Smooth muscle cell (in vitro differentiated cells): ENCODE measurements at regions not wholly inside any gene's neighbourhood (a gene's known extent, or its start where the extent isn't known, plus 50 kb on each side); places are given as distances from the start of the nearest gene placed in this dataset.
A peak's percentile ranks its signal among the peaks of the same experiment; 100 is the strongest.

Source experiments
- DNase-seq: peaks from one replicate; lab custom pipeline; 2025; ENCODE audit not compliant: unreplicated experiment; lab: John Stamatoyannopoulos, UW
- H2AFZ ChIP-seq: fragments of 200-600 bp; sonication (generic); 2 replicates; pipeline ENCODE4 v1.6.0; 2016; ENCODE audit warnings: antibody characterized with exemption, low read depth, mild to moderate bottlenecking
- H3F3A ChIP-seq: fragments of 200-600 bp; sonication (generic); 2 replicates; pipeline ENCODE4 v1.6.0; 2017; ENCODE audit warnings: antibody characterized with exemption, low read depth
- H3K27ac ChIP-seq: fragments of 200-600 bp; sonication (generic); 2 replicates; pipeline ENCODE4 v1.5.1; 2016; ENCODE audit warnings: low read depth, mild to moderate bottlenecking
- H3K27me3 ChIP-seq: fragments of 200-600 bp; sonication (generic); 2 replicates; pipeline ENCODE4 v1.6.1; 2016; ENCODE audit warnings: low read depth, mild to moderate bottlenecking
- H3K36me3 ChIP-seq: fragments of 200-600 bp; sonication (generic); 2 replicates; pipeline ENCODE4 v1.5.1; 2016; ENCODE audit warnings: low read depth
- H3K4me1 ChIP-seq: fragments of 200-600 bp; sonication (generic); 2 replicates; pipeline ENCODE4 v1.5.1; 2016; ENCODE audit warnings: low read depth
- H3K4me2 ChIP-seq: fragments of 200-600 bp; sonication (generic); 2 replicates; pipeline ENCODE4 v1.6.0; 2016; ENCODE audit warnings: mild to moderate bottlenecking
- H3K4me3 ChIP-seq: fragments of 200-600 bp; sonication (generic); 2 replicates; pipeline ENCODE4 v1.5.1; 2016; ENCODE audit warnings: mild to moderate bottlenecking
- H3K79me2 ChIP-seq: fragments of 200-600 bp; sonication (generic); 2 replicates; pipeline ENCODE4 v1.6.0; 2016; ENCODE audit warnings: low read depth, mild to moderate bottlenecking
- H3K9ac ChIP-seq: fragments of 200-600 bp; sonication (generic); 2 replicates; pipeline ENCODE4 v1.6.0; 2016; ENCODE audit warnings: low read depth
- H3K9me3 ChIP-seq: fragments of 200-600 bp; sonication (generic); replicated peaks from 2 replicates; pipeline ENCODE4 v1.5.1; 2016; ENCODE audit warnings: low read depth
- H4K20me1 ChIP-seq: fragments of 200-600 bp; sonication (generic); 2 replicates; pipeline ENCODE4 v1.6.0; 2016; ENCODE audit warnings: low read depth
- WGBS: methylation state at CpG from one replicate; pipeline ENCODE4 v1.1.7; 2016; ENCODE audit warnings: low lambda C conversion rate; 5-methylcytosine and 5-hydroxymethylcytosine counted together
- TF ChIP-seq, protein P1 (sequence below): fragments of 200-600 bp; sonication (generic); IDR thresholded peaks from 2 replicates; pipeline ENCODE4 v1.5.1; 2017; ENCODE audit warnings: borderline replicate concordance, mild to moderate bottlenecking, antibody characterized with exemption; ENCODE audit not compliant: insufficient read depth, poor library complexity, severe bottlenecking

GRCh38 chr5:33059081-33059480 is 348.0 kb downstream of the NPR3 start:
- Histone ChIP-seq H3K9me3 (peaks cover 8% of the 10 kb centered on the region), H3K4me2 (no peak overlapping the region), H3F3A (no peaks in the 10 kb centered on the region), H3K27ac (no peak overlapping the region), H3K9ac (no peak overlapping the region), H2AFZ (no peak overlapping the region), H3K27me3 (no peaks in the 10 kb centered on the region), H4K20me1 (no peaks in the 10 kb centered on the region), H3K79me2 (no peaks in the 10 kb centered on the region), H3K4me3 (no peak overlapping the region), H3K36me3 (peaks cover 2% of the 10 kb centered on the region), H3K4me1 (no peaks in the 10 kb centered on the region)
- DNase-seq = no peak
- 74% methylated on average over 3 of the region's 3 CpGs for WGBS
- TF ChIP-seq, protein P1, sequence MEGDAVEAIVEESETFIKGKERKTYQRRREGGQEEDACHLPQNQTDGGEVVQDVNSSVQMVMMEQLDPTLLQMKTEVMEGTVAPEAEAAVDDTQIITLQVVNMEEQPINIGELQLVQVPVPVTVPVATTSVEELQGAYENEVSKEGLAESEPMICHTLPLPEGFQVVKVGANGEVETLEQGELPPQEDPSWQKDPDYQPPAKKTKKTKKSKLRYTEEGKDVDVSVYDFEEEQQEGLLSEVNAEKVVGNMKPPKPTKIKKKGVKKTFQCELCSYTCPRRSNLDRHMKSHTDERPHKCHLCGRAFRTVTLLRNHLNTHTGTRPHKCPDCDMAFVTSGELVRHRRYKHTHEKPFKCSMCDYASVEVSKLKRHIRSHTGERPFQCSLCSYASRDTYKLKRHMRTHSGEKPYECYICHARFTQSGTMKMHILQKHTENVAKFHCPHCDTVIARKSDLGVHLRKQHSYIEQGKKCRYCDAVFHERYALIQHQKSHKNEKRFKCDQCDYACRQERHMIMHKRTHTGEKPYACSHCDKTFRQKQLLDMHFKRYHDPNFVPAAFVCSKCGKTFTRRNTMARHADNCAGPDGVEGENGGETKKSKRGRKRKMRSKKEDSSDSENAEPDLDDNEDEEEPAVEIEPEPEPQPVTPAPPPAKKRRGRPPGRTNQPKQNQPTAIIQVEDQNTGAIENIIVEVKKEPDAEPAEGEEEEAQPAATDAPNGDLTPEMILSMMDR = no peak

GRCh38 chr5:33065131-33065530 is 354.0 kb downstream of the NPR3 start:
- Histone ChIP-seq H3K4me3 (no peak overlapping the region), H3K4me1 (peaks cover 9% of the 10 kb centered on the region), H3K36me3 (no peaks in the 10 kb centered on the region), H2AFZ (peak overlapping the region; percentile 70), H3K4me2 (peak overlapping the region; percentile 73), H3K9ac (no peak overlapping the region), H3F3A (peaks cover 7% of the 10 kb centered on the region), H3K9me3 (no peaks in the 10 kb centered on the region), H3K27ac (no peak overlapping the region), H3K27me3 (no peaks in the 10 kb centered on the region), H4K20me1 (no peaks in the 10 kb centered on the region), H3K79me2 (no peaks in the 10 kb centered on the region)
- WGBS = 31% methylated on average over 3 of the region's 3 CpGs
- DNase-seq = no peak
- TF ChIP-seq, protein P1 = no peak

- DNase-seq = no peak
- Histone ChIP-seq H3K79me2 (no peaks in the 10 kb centered on the region), H3K27ac (no peak overlapping the region), H3K36me3 (no peaks in the 10 kb centered on the region), H3K4me1 (peaks cover 9% of the 10 kb centered on the region), H2AFZ (no peak overlapping the region), H4K20me1 (no peaks in the 10 kb centered on the region), H3K9me3 (no peaks in the 10 kb centered on the region), H3K4me3 (no peak overlapping the region), H3K9ac (no peak overlapping the region), H3K4me2 (no peak overlapping the region), H3F3A (peaks cover 7% of the 10 kb centered on the region), H3K27me3 (no peaks in the 10 kb centered on the region)
- TF ChIP-seq, protein P1 = no peak
- 32% methylated on average over 2 of the region's 2 CpGs for WGBS
Measured at GRCh38 chr5:33067291-33067690, 356.2 kb downstream of the NPR3 start.

DNA sequence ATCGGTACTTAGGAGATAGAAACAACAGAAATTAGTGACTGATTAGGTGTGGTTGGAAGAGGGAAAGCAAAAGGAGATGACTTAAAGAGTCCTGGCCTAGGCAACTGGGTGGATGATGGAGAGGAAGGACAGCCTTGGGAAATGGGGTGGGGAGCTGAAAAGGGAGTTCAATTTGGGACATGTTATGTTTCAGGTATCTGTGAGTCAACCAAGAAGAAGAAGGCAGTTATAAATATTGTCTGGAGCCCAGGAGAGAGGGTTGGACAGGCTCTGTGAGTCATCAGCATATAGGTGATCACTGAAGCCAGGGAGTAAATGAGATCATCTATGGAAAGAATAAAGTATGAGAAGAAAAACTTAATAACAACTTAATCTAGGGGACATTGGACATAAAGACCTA is 357.7 kb downstream of the NPR3 start:
- Histone ChIP-seq H3K79me2 (no peaks in the 10 kb centered on the region), H3K36me3 (no peaks in the 10 kb centered on the region), H3F3A (peaks cover 7% of the 10 kb centered on the region), H3K4me2 (no peak overlapping the region), H3K9ac (no peak overlapping the region), H3K4me1 (peaks cover 9% of the 10 kb centered on the region), H3K9me3 (no peaks in the 10 kb centered on the region), H4K20me1 (no peaks in the 10 kb centered on the region), H3K27ac (no peak overlapping the region), H3K27me3 (no peaks in the 10 kb centered on the region), H3K4me3 (no peak overlapping the region), H2AFZ (no peak overlapping the region)
- DNase-seq = no peak
- 100% methylated on average over 1 of the region's 1 CpG for WGBS
- TF ChIP-seq, protein P1 = no peak
